Ascending aorta (tissue), 2 donors: ENCODE measurements at regions not wholly inside any gene's neighbourhood (a gene's known extent, or its start where the extent isn't known, plus 50 kb on each side); places are given as distances from the start of the nearest gene placed in this dataset.
"Not testable (repeated sequence)": the region's sequence is repeated elsewhere in the genome, so short reads cannot be mapped to it uniquely, and the experiment has no call there.

Experiments used
- DNase-seq, 2 donors: peaks; one replicate each; pipeline ENCODE4 v3.0.0-alpha.2; 2019; ENCODE audit warnings: low spot score in 2 of 2
- H3K27ac ChIP-seq, 2 donors: fragments of 200-600 bp; sonication (generic); one replicate each; pipeline ENCODE4 v1.5.1; 2016 to 2017; ENCODE audit warnings: mild to moderate bottlenecking in 1 of 2
- H3K27me3 ChIP-seq: fragments of 200-600 bp; sonication (generic); one replicate; pipeline ENCODE4 v1.5.1; 2017
- H3K36me3 ChIP-seq, 2 donors: fragments of 200-600 bp; sonication (generic); one replicate each; pipeline ENCODE4 v1.5.1; 2016
- H3K4me1 ChIP-seq, 2 donors: fragments of 200-600 bp; sonication (generic); one replicate each; pipeline ENCODE4 v1.5.1; 2016 to 2017; ENCODE audit warnings: mild to moderate bottlenecking in 1 of 2
- H3K4me3 ChIP-seq, 2 donors: fragments of 200-600 bp; sonication (generic); one replicate each; pipeline ENCODE4 v1.5.1; 2016 to 2017; ENCODE audit warnings: mild to moderate bottlenecking in 1 of 2
- H3K9me3 ChIP-seq, 2 donors: fragments of 200-600 bp; sonication (generic); one replicate each; pipeline ENCODE4 v1.5.1; 2016
- CTCF ChIP-seq, 3 experiments: fragments of 200-600 bp in 2 of 3; fragments of 450-650 bp in 1 of 3; sonication (generic) in 2 of 3; IDR thresholded peaks; one replicate each; pipeline ENCODE4 v1.5.1; 2016 to 2019; ENCODE audit warnings: antibody characterized with exemption in 3 of 3, mild to moderate bottlenecking in 1 of 3, moderate library complexity in 1 of 3
- intact Hi-C: fragments of 100-400 bp; cut with DNase I; formaldehyde crosslinking; loops from one replicate; pipeline ENCODE4 v1.15.1; 2023

- Histone ChIP-seq H3K4me3 (no peak overlapping the region), H3K4me1 (no peaks in the 10 kb centered on the region)
- TF ChIP-seq CTCF (IDR thresholded peaks at IDR 0.05), result no peak
Observed at GRCh38 chr2:187769437-187769836, 215.2 kb upstream of the TFPI start.

GRCh38 chr2:187774551-187775071 is 220.4 kb upstream of the TFPI start:
- Histone ChIP-seq H3K36me3 (no peaks in the 10 kb centered on the region), H3K9me3 (no peaks in the 10 kb centered on the region), H3K4me3 (no peak overlapping the region), H3K27me3 (no peaks in the 10 kb centered on the region), H3K4me1 (no peaks in the 10 kb centered on the region), H3K27ac (no peak overlapping the region)
- intact Hi-C loops, result no loop called here
- TF ChIP-seq CTCF (IDR thresholded peaks at IDR 0.05), result no peak
- DNase-seq, result no peak

More at GRCh38 chr2:187769437-187769836, 215.2 kb upstream of the TFPI start:
- H3K27ac ChIP-seq, result no peak overlapping the region
- H3K9me3 ChIP-seq, result no peaks in the 10 kb centered on the region
- no peaks in the 10 kb centered on the region for H3K36me3 ChIP-seq
- intact Hi-C loops, result no loop called here
- no peaks in the 10 kb centered on the region for H3K27me3 ChIP-seq
- DNase-seq, result no peak

- Histone ChIP-seq H3K9me3 (no peaks in the 10 kb centered on the region), H3K27ac (no peak overlapping the region), H3K36me3 (no peaks in the 10 kb centered on the region), H3K4me3 (no peak overlapping the region), H3K27me3 (no peaks in the 10 kb centered on the region), H3K4me1 (no peaks in the 10 kb centered on the region)
- intact Hi-C loops, result no loop called here
- DNase-seq, result no peak
- no peak for TF ChIP-seq CTCF (IDR thresholded peaks at IDR 0.05)
Observed at GRCh38 chr2:187775196-187775595, 221.0 kb upstream of the TFPI start.

GRCh38 chr2:187775651-187776050 is 221.4 kb upstream of the TFPI start:
- DNase-seq, result no peak
- H3K4me3 ChIP-seq, result no peak overlapping the region
- H3K4me1 ChIP-seq, result no peaks in the 10 kb centered on the region
- H3K36me3 ChIP-seq, result no peaks in the 10 kb centered on the region
- intact Hi-C loops, result no loop called here
- no peak overlapping the region for H3K27ac ChIP-seq
- no peaks in the 10 kb centered on the region for H3K27me3 ChIP-seq
- TF ChIP-seq CTCF (IDR thresholded peaks at IDR 0.05), result no peak
- no peaks in the 10 kb centered on the region for H3K9me3 ChIP-seq

- Histone ChIP-seq H3K27ac (peak overlapping the region; percentile 31 to 62), H3K4me3 (no peak overlapping the region), H3K9me3 (no peaks in the 10 kb centered on the region), H3K4me1 (peaks cover 0 to 3% of the 10 kb centered on the region in 2 donors), H3K36me3 (no peaks in the 10 kb centered on the region), H3K27me3 (no peaks in the 10 kb centered on the region)
- DNase-seq, result no peak
- intact Hi-C loops, result no loop called here
- no peak for TF ChIP-seq CTCF (IDR thresholded peaks at IDR 0.05)
Observed at GRCh38 chr2:187782301-187782700, 228.1 kb upstream of the TFPI start.

GRCh38 chr2:187783446-187783845 is 229.2 kb upstream of the TFPI start:
- Histone ChIP-seq H3K9me3 (no peaks in the 10 kb centered on the region), H3K4me1 (peaks cover 0 to 3% of the 10 kb centered on the region in 2 donors), H3K27ac (peak overlapping the region; percentile 31 to 62), H3K4me3 (no peak overlapping the region), H3K27me3 (no peaks in the 10 kb centered on the region), H3K36me3 (no peaks in the 10 kb centered on the region)
- no peak for TF ChIP-seq CTCF (IDR thresholded peaks at IDR 0.05)
- intact Hi-C loops, result no loop called here
- DNase-seq, result no peak

- DNase-seq, H3K36me3 ChIP-seq, H3K4me1 ChIP-seq, H3K27me3 ChIP-seq, H3K27ac ChIP-seq, H3K4me3 ChIP-seq, H3K9me3 ChIP-seq, intact Hi-C loops: not testable (repeated sequence)
Observed at GRCh38 chr2:187784138-187784537, 229.9 kb upstream of the TFPI start.
